Gastrocnemius medialis (tissue), 4 donors: ENCODE measurements at regions not wholly inside any gene's neighbourhood (a gene's known extent, or its start where the extent isn't known, plus 50 kb on each side); places are given as distances from the start of the nearest gene placed in this dataset.

Experiments
- CTCF ChIP-seq, 5 experiments: fragments of 450-650 bp in 3 of 5; fragments of 200-600 bp in 2 of 5; sonication (generic) in 2 of 5; IDR thresholded peaks in 4 of 5; conservative IDR thresholded peaks in 1 of 5; 1 replicate in 4 of 5; 2 replicates in 1 of 5; pipeline ENCODE4 v1.5.1; 2016 to 2019; ENCODE audit warnings: antibody characterized with exemption in 5 of 5, mild to moderate bottlenecking in 3 of 5, moderate library complexity in 3 of 5
- POLR2A ChIP-seq, 2 donors: fragments of 450-650 bp; IDR thresholded peaks; one replicate each; pipeline ENCODE4 v1.6.1; 2017; ENCODE audit warnings: antibody characterized with exemption in 2 of 2, mild to moderate bottlenecking in 2 of 2, moderate library complexity in 2 of 2

GRCh38 chr22:22129387-22129786 lies 115.2 kb upstream of the VPREB1 start:
- no peak for TF ChIP-seq CTCF (IDR thresholded peaks at IDR 0.05 in 4 of 5, conservative IDR thresholded peaks at IDR 0.05 in 1 of 5)
- TF ChIP-seq POLR2A (IDR thresholded peaks at IDR 0.05) = no peak
